ENCODE measurements at regions not wholly inside any gene's neighbourhood (a gene's known extent, or its start where the extent isn't known, plus 50 kb on each side); places are given as distances from the start of the nearest gene placed in this dataset.
"Not testable (repeated sequence)": the region's sequence is repeated elsewhere in the genome, so short reads cannot be mapped to it uniquely, and the experiment has no call there.

- no peak for TF ChIP-seq CTCF (IDR thresholded peaks at IDR 0.05; ENCODE audit: extremely low read depth, insufficient read depth, missing control alignments)
- in situ Hi-C loops (cut with MboI; ENCODE audit: low pct_unique_long_range_greater_than_20kb, low sequenced_read_pairs, unreplicated experiment): no loop called here
- DNase-seq (ENCODE audit: low spot score): no peak
These were observed 196.1 kb upstream of the ALG10B start for GRCh38 chr12:38120438-38120837.

DNA sequence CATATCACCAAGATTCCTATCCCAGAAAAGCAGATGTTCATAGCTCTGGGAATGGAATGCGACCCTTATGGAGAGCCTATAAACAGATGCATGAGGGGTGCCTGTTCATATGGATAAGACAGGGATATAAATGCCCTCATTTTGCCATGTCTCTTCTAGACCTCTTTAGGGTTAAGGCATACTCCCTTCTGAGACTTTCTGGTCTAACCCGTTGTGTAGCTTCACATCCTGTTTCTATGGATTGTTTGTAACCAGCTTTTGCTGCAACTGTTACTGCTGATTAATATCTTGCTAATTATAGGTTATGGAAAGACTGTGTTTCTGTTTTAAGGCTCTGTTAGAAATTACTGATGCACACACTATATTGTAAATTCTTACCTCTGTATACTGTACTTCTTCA is 193.5 kb upstream of the ALG10B start:
- DNase-seq (ENCODE audit: low spot score); in situ Hi-C loops (cut with MboI; ENCODE audit: low pct_unique_long_range_greater_than_20kb, low sequenced_read_pairs, unreplicated experiment): not testable (repeated sequence)

GRCh38 chr12:38123566-38124246 is 192.9 kb upstream of the ALG10B start:
- TF ChIP-seq CTCF (IDR thresholded peaks at IDR 0.05; ENCODE audit: extremely low read depth, insufficient read depth, missing control alignments): no peak
- in situ Hi-C loops (cut with MboI; ENCODE audit: low pct_unique_long_range_greater_than_20kb, low sequenced_read_pairs, unreplicated experiment): no loop called here
- DNase-seq (ENCODE audit: low spot score): no peak

GRCh38 chr12:38124247-38125012 is 192.1 kb upstream of the ALG10B start:
- in situ Hi-C loops (cut with MboI; ENCODE audit: low pct_unique_long_range_greater_than_20kb, low sequenced_read_pairs, unreplicated experiment): loop anchor here (25.0 kb wide), 1 partner anchor 988 kb away; no protein-coding TSS in a partner anchor
- no peak for TF ChIP-seq CTCF (IDR thresholded peaks at IDR 0.05; ENCODE audit: extremely low read depth, insufficient read depth, missing control alignments)
- no peak for DNase-seq (ENCODE audit: low spot score)

DNA sequence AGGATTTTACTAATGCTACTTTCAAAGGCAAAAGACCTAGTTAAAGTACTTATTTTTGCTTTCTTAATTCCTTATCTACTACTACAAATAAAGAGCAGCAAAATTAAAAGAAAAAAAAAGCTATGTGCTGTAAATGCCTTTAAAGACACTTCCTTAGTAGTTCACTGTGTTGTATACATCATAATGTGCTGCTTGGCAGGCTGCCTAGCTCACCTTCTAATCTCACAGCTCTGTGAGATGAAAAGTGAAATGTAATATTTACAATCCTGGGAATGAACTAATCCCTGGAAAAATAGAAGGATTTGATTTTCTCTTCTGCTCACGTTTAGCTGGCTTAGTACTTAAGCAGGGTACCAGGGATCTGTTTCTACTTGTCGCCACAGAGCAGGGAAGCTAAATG is 184.4 kb upstream of the ALG10B start:
- TF ChIP-seq CTCF (IDR thresholded peaks at IDR 0.05; ENCODE audit: extremely low read depth, insufficient read depth, missing control alignments): no peak
- in situ Hi-C loops (cut with MboI; ENCODE audit: low pct_unique_long_range_greater_than_20kb, low sequenced_read_pairs, unreplicated experiment): loop anchor here (10.0 to 25.0 kb wide), 2 partner anchors 183 to 980 kb away; partner anchors contain the start of gene ALG10B
- no peak for DNase-seq (ENCODE audit: low spot score)

GRCh38 chr12:38137287-38137686 is 179.3 kb upstream of the ALG10B start:
- no peak for DNase-seq (ENCODE audit: low spot score)
- TF ChIP-seq CTCF (IDR thresholded peaks at IDR 0.05; ENCODE audit: extremely low read depth, insufficient read depth, missing control alignments): no peak
- in situ Hi-C loops (cut with MboI; ENCODE audit: low pct_unique_long_range_greater_than_20kb, low sequenced_read_pairs, unreplicated experiment): loop anchor here (10.0 to 25.0 kb wide), 2 partner anchors 178 to 975 kb away; partner anchors contain the start of gene ALG10B

DNA sequence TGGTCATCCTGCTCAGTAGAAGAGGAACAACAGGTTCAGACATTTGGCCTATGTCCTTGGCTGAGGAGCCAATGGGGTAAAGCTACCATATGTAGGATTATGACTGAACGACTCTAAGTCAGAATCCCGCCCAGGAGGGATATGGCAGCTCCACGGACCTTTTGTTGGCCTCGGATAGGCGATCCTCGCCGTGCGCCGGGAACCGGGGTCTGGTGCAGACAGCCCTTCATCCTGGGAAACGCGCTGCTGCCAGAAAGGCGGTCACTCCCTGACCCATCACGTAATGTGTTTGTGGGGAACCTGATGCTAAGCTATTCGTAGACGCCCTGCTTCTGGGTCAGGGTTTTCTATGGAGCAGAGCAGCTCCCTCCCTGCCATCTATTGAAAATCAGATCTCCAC is 178.9 kb upstream of the ALG10B start:
- no peak for TF ChIP-seq CTCF (IDR thresholded peaks at IDR 0.05; ENCODE audit: extremely low read depth, insufficient read depth, missing control alignments)
- in situ Hi-C loops (cut with MboI; ENCODE audit: low pct_unique_long_range_greater_than_20kb, low sequenced_read_pairs, unreplicated experiment): loop anchor here (10.0 to 25.0 kb wide), 2 partner anchors 177 to 975 kb away; partner anchors contain the start of gene ALG10B
- DNase-seq (ENCODE audit: low spot score): no peak
